ENCODE measurements at regions not wholly inside any gene's neighbourhood (a gene's known extent, or its start where the extent isn't known, plus 50 kb on each side); places are given as distances from the start of the nearest gene placed in this dataset.

GRCh38 chr11:116596346-116597260, 176.2 kb downstream of the BUD13 start:
- Histone ChIP-seq H3K4me1 (ENCODE audit: control insufficient read depth, insufficient read depth, low read length) (no peaks in the 10 kb centered on the region), H3K9ac (ENCODE audit: low read depth, low read length) (no peak overlapping the region), H3K27me3 (ENCODE audit: control insufficient read depth, insufficient read depth, low read length) (no peaks in the 10 kb centered on the region; the same call in 1 of the 2 replicates), H3K36me3 (ENCODE audit: control insufficient read depth, insufficient read depth, low read length) (no peaks in the 10 kb centered on the region), H3K27ac (ENCODE audit: low read depth, low read length) (no peak overlapping the region), H3K4me3 (ENCODE audit: low read depth, low read length) (no peak overlapping the region), H3K9me3 (ENCODE audit: control insufficient read depth, insufficient read depth, low read length) (no peaks in the 10 kb centered on the region)

DNA sequence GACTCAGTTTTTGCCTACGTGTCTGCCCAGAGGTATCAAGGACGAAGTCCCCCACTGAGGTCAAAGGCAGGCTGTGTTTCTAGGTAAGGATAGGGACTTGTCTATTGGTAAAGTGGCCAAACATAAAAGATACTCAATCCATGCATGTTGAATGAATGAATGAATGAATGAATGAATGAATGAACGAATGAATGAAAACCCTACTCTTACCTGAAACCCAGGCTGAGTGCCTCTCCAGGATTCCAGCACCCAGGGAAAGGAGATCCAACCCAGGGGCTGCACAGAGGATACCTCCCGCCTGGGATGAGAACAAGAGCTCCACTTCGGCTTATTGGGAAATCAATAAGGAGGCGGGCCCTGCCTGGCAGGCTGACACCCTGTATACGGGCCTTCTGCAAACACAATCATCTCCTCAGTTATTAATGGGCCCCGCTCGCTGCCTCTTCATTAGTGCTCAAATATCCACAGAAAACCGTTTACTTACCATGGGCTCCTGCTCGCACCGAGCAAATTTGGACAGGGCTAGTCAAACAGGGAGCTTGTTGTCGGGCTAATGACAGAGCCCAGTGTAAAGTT, 177.4 kb downstream of the BUD13 start:
- H3K4me1 ChIP-seq (ENCODE audit: control insufficient read depth, insufficient read depth, low read length): no peaks in the 10 kb centered on the region
- no peak overlapping the region for H3K9ac ChIP-seq (ENCODE audit: low read depth, low read length)
- no peaks in the 10 kb centered on the region for H3K9me3 ChIP-seq (ENCODE audit: control insufficient read depth, insufficient read depth, low read length)
- no peaks in the 10 kb centered on the region for H3K36me3 ChIP-seq (ENCODE audit: control insufficient read depth, insufficient read depth, low read length)
- no peaks in the 10 kb centered on the region; the same call in 1 of the 2 replicates for H3K27me3 ChIP-seq (ENCODE audit: control insufficient read depth, insufficient read depth, low read length)
- H3K27ac ChIP-seq (ENCODE audit: low read depth, low read length): no peak overlapping the region
- H3K4me3 ChIP-seq (ENCODE audit: low read depth, low read length): no peak overlapping the region

DNA sequence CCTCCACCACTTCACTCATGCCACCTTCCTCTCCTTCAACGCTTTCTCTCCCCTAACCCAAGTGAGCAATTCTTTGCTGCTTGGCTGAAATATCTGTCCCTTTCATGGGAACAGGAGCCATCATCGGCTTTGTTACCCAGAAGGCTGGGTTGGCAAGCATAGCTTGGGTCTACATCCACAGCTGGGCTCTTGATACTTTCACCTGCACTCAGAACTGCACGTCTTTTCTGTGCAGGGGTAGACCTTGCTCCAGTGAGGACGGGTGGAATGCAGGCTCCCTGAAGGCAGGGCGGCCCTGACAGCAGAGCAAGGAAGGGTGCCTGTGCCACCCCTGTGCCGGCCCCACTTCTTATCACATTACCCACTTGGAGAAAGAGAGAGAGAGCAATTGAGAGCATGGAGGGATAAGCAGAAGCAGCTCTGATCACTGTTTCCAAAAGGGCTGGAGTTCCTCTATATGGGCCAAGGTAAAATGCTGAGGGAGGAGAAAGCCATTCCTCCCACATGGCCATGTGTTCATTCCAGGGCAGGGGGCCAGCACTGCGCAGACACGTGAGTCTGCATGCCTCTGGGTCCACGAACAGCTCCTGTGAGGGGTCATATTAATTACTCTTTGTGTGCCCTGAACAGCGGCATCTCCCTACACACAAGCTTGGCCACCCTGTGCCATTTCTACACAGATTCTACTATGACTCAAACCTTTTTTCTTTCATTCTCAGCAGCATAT, 181.8 kb downstream of the BUD13 start:
- H3K36me3 ChIP-seq (ENCODE audit: control insufficient read depth, insufficient read depth, low read length): no peaks in the 10 kb centered on the region
- H3K27ac ChIP-seq (ENCODE audit: low read depth, low read length): no peak overlapping the region
- no peaks in the 10 kb centered on the region for H3K4me1 ChIP-seq (ENCODE audit: control insufficient read depth, insufficient read depth, low read length)
- no peak overlapping the region for H3K4me3 ChIP-seq (ENCODE audit: low read depth, low read length)
- no peaks in the 10 kb centered on the region for H3K9me3 ChIP-seq (ENCODE audit: control insufficient read depth, insufficient read depth, low read length)
- H3K27me3 ChIP-seq (ENCODE audit: control insufficient read depth, insufficient read depth, low read length): peaks cover 4% of the 10 kb centered on the region
- H3K9ac ChIP-seq (ENCODE audit: low read depth, low read length): no peak overlapping the region

- peaks cover 9% of the 10 kb centered on the region for H3K27me3 ChIP-seq (ENCODE audit: control insufficient read depth, insufficient read depth, low read length)
- no peaks in the 10 kb centered on the region for H3K36me3 ChIP-seq (ENCODE audit: control insufficient read depth, insufficient read depth, low read length)
- H3K27ac ChIP-seq (ENCODE audit: low read depth, low read length): no peak overlapping the region
- no peak overlapping the region for H3K9ac ChIP-seq (ENCODE audit: low read depth, low read length)
- H3K4me1 ChIP-seq (ENCODE audit: control insufficient read depth, insufficient read depth, low read length): peaks cover 7% of the 10 kb centered on the region
- H3K4me3 ChIP-seq (ENCODE audit: low read depth, low read length): no peak overlapping the region
- H3K9me3 ChIP-seq (ENCODE audit: control insufficient read depth, insufficient read depth, low read length): no peaks in the 10 kb centered on the region
These were observed 183.4 kb downstream of the BUD13 start for GRCh38 chr11:116589402-116589801.

GRCh38 chr11:116586392-116586791, 186.4 kb downstream of the BUD13 start:
- Histone ChIP-seq H3K9me3 (ENCODE audit: control insufficient read depth, insufficient read depth, low read length) (no peaks in the 10 kb centered on the region), H3K27me3 (ENCODE audit: control insufficient read depth, insufficient read depth, low read length) (peaks cover 39% of the 10 kb centered on the region), H3K36me3 (ENCODE audit: control insufficient read depth, insufficient read depth, low read length) (no peaks in the 10 kb centered on the region), H3K4me1 (ENCODE audit: control insufficient read depth, insufficient read depth, low read length) (peaks cover 19% of the 10 kb centered on the region), H3K9ac (ENCODE audit: low read depth, low read length) (no peak overlapping the region), H3K4me3 (ENCODE audit: low read depth, low read length) (no peak overlapping the region), H3K27ac (ENCODE audit: low read depth, low read length) (no peak overlapping the region)

GRCh38 chr11:116582571-116582970, 190.2 kb downstream of the BUD13 start:
- no peak overlapping the region for H3K9ac ChIP-seq (ENCODE audit: low read depth, low read length)
- peaks cover 36% of the 10 kb centered on the region for H3K4me1 ChIP-seq (ENCODE audit: control insufficient read depth, insufficient read depth, low read length)
- H3K36me3 ChIP-seq (ENCODE audit: control insufficient read depth, insufficient read depth, low read length): no peaks in the 10 kb centered on the region
- no peaks in the 10 kb centered on the region for H3K9me3 ChIP-seq (ENCODE audit: control insufficient read depth, insufficient read depth, low read length)
- no peak overlapping the region for H3K27ac ChIP-seq (ENCODE audit: low read depth, low read length)
- H3K4me3 ChIP-seq (ENCODE audit: low read depth, low read length): no peak overlapping the region
- H3K27me3 ChIP-seq (ENCODE audit: control insufficient read depth, insufficient read depth, low read length): peaks cover 71% of the 10 kb centered on the region

- peak overlapping the region; percentile 33 for H3K27ac ChIP-seq (ENCODE audit: low read depth, low read length)
- no peaks in the 10 kb centered on the region for H3K36me3 ChIP-seq (ENCODE audit: control insufficient read depth, insufficient read depth, low read length)
- no peak overlapping the region for H3K9ac ChIP-seq (ENCODE audit: low read depth, low read length)
- peaks cover 84% of the 10 kb centered on the region for H3K27me3 ChIP-seq (ENCODE audit: control insufficient read depth, insufficient read depth, low read length)
- H3K4me1 ChIP-seq (ENCODE audit: control insufficient read depth, insufficient read depth, low read length): peaks cover 36% of the 10 kb centered on the region
- no peaks in the 10 kb centered on the region for H3K9me3 ChIP-seq (ENCODE audit: control insufficient read depth, insufficient read depth, low read length)
- H3K4me3 ChIP-seq (ENCODE audit: low read depth, low read length): peak overlapping the region; percentile 46
These were observed 191.4 kb downstream of the BUD13 start for GRCh38 chr11:116581349-116581748.

DNA sequence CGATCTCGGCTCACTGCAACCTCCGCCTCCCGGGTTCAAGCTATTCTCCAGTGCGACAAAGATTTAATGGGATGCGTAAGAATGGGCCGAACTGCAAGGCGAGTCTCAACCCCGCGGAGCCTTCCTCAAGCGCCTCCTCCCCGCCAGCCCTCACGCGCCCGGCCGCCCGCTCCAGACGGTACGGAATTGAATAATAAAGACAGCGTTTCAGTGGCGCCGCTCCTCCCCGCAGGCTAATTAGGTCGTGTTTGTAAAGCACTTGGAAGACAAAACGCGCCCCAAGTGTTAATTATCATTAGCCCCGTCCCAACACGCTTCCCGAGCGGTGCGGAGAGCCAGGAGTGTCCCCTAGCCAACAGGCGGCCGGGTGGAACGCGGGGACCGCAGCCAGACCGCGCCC, 192.0 kb downstream of the BUD13 start:
- Histone ChIP-seq H3K9ac (ENCODE audit: low read depth, low read length) (no peak overlapping the region), H3K27me3 (ENCODE audit: control insufficient read depth, insufficient read depth, low read length) (peaks cover 86% of the 10 kb centered on the region), H3K4me1 (ENCODE audit: control insufficient read depth, insufficient read depth, low read length) (peaks cover 36% of the 10 kb centered on the region), H3K36me3 (ENCODE audit: control insufficient read depth, insufficient read depth, low read length) (no peaks in the 10 kb centered on the region), H3K4me3 (ENCODE audit: low read depth, low read length) (peak overlapping the region; percentile 62), H3K27ac (ENCODE audit: low read depth, low read length) (peak overlapping the region; percentile 33), H3K9me3 (ENCODE audit: control insufficient read depth, insufficient read depth, low read length) (no peaks in the 10 kb centered on the region)

- H3K27ac ChIP-seq (ENCODE audit: low read depth, low read length): no peak overlapping the region
- H3K4me1 ChIP-seq (ENCODE audit: control insufficient read depth, insufficient read depth, low read length): peaks cover 36% of the 10 kb centered on the region
- H3K27me3 ChIP-seq (ENCODE audit: control insufficient read depth, insufficient read depth, low read length): peaks cover 86% of the 10 kb centered on the region
- peak overlapping the region; percentile 62 for H3K4me3 ChIP-seq (ENCODE audit: low read depth, low read length)
- H3K36me3 ChIP-seq (ENCODE audit: control insufficient read depth, insufficient read depth, low read length): no peaks in the 10 kb centered on the region
- H3K9ac ChIP-seq (ENCODE audit: low read depth, low read length): no peak overlapping the region
- H3K9me3 ChIP-seq (ENCODE audit: control insufficient read depth, insufficient read depth, low read length): no peaks in the 10 kb centered on the region
These were observed 192.7 kb downstream of the BUD13 start for GRCh38 chr11:116579857-116580727.

- H3K27me3 ChIP-seq (ENCODE audit: control insufficient read depth, insufficient read depth, low read length): peaks cover 78% of the 10 kb centered on the region
- H3K36me3 ChIP-seq (ENCODE audit: control insufficient read depth, insufficient read depth, low read length): no peaks in the 10 kb centered on the region
- H3K9me3 ChIP-seq (ENCODE audit: control insufficient read depth, insufficient read depth, low read length): no peaks in the 10 kb centered on the region
- H3K4me3 ChIP-seq (ENCODE audit: low read depth, low read length): peak overlapping the region; percentile 62
- peaks cover 28% of the 10 kb centered on the region for H3K4me1 ChIP-seq (ENCODE audit: control insufficient read depth, insufficient read depth, low read length)
- H3K27ac ChIP-seq (ENCODE audit: low read depth, low read length): no peak overlapping the region
- no peak overlapping the region for H3K9ac ChIP-seq (ENCODE audit: low read depth, low read length)
These were observed 193.6 kb downstream of the BUD13 start for GRCh38 chr11:116579031-116579653.
